Upper lobe of left lung (tissue), 4 donors: ENCODE measurements at regions not wholly inside any gene's neighbourhood (a gene's known extent, or its start where the extent isn't known, plus 50 kb on each side); places are given as distances from the start of the nearest gene placed in this dataset.

Experiments used
- EP300 ChIP-seq, 4 donors: sonication (generic); formaldehyde crosslinking; IDR thresholded peaks; one replicate each; pipeline ENCODE4 v1.5.1; 2017; ENCODE audit warnings: antibody characterized with exemption in 4 of 4, control low read depth in 2 of 4
- POLR2A ChIP-seq, 4 donors: fragments of 450-650 bp; IDR thresholded peaks; one replicate each; pipeline ENCODE4 v1.5.1; 2016 to 2017; ENCODE audit warnings: antibody characterized with exemption in 4 of 4, mild to moderate bottlenecking in 2 of 4
- TF ChIP-seq, protein P1 (sequence below), 6 experiments: fragments of 450-650 bp in 4 of 6; fragments of 200-600 bp in 2 of 6; sonication (generic) in 2 of 6; IDR thresholded peaks; one replicate each; pipeline ENCODE4 v1.5.1; 2016 to 2019; ENCODE audit warnings: antibody characterized with exemption in 6 of 6

DNA sequence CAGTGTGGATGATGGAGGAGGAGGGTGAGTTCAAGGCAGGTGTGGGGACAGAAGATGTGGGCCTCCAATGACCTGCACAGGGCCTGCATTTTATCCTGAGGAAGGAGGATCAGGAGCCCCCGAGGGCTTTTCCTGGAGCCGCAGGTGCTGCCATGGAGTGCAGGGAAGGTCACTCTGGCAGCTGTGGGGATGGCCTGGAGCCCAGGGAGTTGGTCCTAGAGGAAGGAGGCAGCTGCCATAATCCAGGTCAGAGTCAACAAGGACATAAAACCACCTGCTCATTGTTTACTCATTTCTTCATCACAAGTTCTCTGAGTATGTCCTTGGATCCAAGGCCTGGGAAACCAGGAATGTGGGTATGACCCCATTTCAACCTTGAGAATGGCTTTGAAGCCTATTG is 87.2 kb downstream of the SCGB2B2 start:
- no peak for TF ChIP-seq POLR2A (IDR thresholded peaks at IDR 0.05)
- TF ChIP-seq, protein P1, sequence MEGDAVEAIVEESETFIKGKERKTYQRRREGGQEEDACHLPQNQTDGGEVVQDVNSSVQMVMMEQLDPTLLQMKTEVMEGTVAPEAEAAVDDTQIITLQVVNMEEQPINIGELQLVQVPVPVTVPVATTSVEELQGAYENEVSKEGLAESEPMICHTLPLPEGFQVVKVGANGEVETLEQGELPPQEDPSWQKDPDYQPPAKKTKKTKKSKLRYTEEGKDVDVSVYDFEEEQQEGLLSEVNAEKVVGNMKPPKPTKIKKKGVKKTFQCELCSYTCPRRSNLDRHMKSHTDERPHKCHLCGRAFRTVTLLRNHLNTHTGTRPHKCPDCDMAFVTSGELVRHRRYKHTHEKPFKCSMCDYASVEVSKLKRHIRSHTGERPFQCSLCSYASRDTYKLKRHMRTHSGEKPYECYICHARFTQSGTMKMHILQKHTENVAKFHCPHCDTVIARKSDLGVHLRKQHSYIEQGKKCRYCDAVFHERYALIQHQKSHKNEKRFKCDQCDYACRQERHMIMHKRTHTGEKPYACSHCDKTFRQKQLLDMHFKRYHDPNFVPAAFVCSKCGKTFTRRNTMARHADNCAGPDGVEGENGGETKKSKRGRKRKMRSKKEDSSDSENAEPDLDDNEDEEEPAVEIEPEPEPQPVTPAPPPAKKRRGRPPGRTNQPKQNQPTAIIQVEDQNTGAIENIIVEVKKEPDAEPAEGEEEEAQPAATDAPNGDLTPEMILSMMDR (IDR thresholded peaks at IDR 0.05): no peak
- no peak for TF ChIP-seq EP300 (IDR thresholded peaks at IDR 0.05)
